GM21528 (cell line): ENCODE measurements at regions not wholly inside any gene's neighbourhood (a gene's known extent, or its start where the extent isn't known, plus 50 kb on each side); places are given as distances from the start of the nearest gene placed in this dataset.
"Not testable (repeated sequence)": the region's sequence is repeated elsewhere in the genome, so short reads cannot be mapped to it uniquely, and the experiment has no call there.

Experiments used
- ATAC-seq: cut with Tn5 transposase; IDR thresholded peaks from one replicate; pipeline ENCODE4 v1.9.1; 2021; ENCODE audit warnings: mild to moderate bottlenecking, moderate library complexity; ENCODE audit not compliant: unreplicated experiment, low FRiP score

- ATAC-seq, result no peak
Measured at GRCh38 chr13:103466761-103467160, 400.5 kb upstream of the SLC10A2 start.

GRCh38 chr13:103460246-103460645 is 394.0 kb upstream of the SLC10A2 start:
- ATAC-seq, result not testable (repeated sequence)

- ATAC-seq, result not testable (repeated sequence)
Measured at GRCh38 chr13:103457050-103457449, 390.8 kb upstream of the SLC10A2 start.

DNA sequence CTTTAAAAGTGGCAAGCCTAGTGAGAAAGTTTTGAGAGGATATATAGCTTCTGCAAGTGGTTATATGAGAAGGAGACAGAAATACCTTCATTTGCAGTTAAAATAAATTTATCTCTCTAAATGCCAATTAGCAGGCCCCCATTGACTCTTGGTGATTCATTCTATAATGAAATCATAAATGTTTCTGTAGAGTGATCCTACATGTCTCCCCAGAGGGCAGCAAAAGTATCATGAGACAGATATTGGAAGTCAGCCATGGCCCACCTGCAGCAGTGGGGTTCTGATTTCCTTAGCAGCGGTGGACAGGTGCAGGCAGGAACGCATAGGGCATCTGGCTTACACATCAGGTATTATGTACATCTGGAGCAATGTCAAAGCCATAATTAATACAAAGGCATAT is 385.4 kb upstream of the SLC10A2 start:
- no peak for ATAC-seq

DNA sequence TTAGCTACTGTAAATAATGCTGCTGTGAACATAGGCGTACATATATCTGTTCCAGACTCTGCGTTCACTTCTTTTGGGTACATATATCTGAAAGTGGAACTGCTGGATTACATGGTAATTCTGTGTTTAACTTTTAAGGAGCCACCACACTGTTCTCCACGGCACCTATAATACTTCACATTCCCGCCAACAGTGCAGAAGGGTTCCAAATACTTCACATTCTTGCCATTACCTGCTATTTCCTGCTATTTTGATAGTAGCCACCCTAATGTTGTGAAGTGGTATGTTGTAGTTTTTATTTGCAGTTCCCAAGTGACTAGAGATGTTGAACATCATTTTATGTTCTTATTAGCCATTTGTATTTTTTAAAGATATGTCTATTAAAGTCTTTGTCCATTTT is 377.4 kb upstream of the SLC10A2 start:
- ATAC-seq, result no peak

GRCh38 chr13:103437651-103438050 is 371.4 kb upstream of the SLC10A2 start:
- ATAC-seq, result no peak

DNA sequence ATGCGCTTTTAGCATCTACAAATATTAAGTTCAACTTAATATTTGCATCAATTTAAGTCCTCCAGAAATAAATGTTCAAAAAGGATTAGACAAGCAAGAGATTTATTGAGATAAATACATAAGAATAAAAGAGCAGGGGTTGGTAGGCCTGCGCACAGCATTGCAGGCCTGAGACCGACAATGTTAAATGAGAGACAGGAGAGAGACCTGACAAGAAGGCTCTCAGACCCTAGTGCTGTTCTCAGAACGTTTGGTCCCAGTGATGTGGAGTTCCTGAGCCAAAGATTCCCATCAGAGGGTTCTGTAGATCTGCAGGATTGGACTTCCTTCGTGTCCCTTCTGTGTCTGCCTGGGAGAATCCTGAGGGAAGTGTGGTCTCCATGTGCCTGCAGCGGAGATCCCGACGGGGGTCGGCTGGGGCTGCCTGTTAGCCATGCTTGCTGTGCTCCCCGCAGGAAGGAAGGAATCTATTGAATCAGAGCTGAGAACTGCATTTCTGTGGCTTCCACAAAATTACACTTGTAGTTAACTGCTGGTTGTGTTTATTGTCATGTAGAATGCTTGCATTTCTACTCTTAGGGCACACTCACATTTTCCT is 369.9 kb upstream of the SLC10A2 start:
- no peak for ATAC-seq

- ATAC-seq, result no peak
Measured at GRCh38 chr13:103431856-103432255, 365.6 kb upstream of the SLC10A2 start.

DNA sequence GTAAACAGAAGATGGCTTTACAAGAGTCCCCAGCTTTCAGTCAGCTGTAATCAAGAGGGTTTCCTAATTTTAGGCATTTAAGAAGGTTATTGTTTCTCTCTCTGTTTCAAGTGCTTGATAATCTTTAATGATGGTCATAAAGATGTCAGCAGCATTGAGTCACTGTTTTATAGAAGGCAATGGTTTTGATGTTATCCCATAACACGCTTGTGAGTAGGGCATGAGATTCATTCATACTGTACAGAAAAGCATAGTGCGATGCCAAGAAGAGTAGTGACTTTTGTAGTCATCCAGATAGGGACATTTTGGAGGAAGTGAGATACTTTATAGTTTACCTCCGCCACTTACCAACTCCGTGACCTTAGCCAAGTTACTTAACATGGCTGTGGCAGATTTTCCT is 364.2 kb upstream of the SLC10A2 start:
- no peak for ATAC-seq

GRCh38 chr13:103410002-103410401 is 343.8 kb upstream of the SLC10A2 start:
- ATAC-seq, result no peak

DNA sequence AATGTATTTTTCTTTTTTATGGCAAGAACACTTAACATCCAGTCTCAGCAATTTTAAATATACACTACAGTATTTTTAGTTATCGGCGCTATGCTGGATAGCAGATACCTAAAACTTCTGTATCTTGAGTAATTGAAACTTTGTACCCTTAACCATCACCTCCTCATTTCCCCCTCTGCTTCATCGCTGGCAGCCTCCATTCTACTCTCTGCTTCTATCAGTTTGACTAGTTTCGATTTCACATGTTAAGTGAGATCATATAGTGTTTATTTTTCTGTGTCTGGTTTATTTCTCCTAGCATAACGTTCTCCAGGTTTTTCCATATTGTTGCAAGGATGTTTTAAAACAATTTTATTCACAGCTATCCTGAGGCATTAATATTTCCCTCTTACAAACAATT is 340.8 kb upstream of the SLC10A2 start:
- no peak for ATAC-seq

DNA sequence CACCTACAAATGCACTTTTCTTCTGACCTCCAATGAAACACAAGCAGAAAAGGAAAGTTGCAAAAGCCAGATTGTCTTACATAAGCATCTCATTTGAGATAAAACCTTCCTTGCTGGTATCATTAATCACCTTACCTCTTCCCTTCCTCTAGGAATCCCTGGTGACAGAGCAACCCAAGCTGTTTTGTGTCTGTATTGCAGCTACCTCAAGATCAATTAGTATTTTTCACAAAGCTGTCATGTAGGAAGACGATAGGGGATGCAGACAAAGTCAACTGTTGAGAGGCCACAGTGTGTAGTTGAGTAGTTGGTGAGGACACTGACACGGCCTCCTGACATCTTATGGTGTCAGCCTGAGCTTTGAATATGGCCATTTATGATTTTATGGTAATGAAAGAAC is 339.1 kb upstream of the SLC10A2 start:
- ATAC-seq, result no peak

GRCh38 chr13:103403814-103404213 is 337.6 kb upstream of the SLC10A2 start:
- no peak for ATAC-seq

DNA sequence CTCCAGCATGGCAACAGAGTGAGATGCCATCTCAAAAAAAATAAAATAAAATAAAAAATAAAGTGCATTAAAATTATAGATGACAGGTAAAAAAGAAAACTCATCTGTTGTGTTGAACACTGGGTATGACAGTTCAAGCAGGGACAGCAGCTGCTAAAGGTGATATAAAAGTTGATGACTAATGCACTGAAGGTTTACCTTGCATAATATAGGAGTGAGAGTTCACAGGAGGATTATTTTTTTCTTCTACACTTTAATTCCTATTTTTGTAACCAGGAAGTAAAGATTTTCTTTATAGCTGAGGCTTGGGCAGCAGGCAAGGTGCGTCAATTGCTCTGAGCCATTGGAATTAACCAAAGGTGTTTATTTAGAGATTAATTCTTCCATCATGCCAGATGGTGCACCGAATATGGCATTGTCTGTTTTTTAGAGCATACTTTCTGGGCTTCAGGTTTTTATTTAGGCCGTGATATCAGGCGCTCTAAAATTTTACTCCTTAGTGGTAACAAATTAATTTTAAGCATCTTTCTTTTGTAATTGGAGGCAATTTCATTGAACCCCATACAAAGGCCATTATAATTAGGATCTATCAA is 337.0 kb upstream of the SLC10A2 start:
- no peak for ATAC-seq

DNA sequence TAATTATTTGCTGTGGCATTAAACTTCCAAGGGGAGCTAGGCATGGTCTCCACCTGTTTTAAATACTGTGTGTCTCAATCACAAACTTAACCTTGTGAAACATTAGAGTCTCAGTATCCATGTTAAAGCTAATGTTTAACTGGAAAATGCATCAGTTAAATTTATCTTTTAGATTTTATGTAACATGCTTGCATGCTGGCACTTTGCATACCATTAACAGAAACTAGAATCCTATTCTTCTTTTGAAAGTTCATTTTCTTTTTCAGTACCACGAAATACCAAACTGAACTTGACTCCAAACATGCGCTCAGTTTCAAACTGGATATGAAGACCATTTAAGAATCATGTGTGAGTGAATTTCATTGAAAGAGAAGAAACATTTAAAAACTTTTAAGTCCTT is 328.9 kb upstream of the SLC10A2 start:
- no peak for ATAC-seq

DNA sequence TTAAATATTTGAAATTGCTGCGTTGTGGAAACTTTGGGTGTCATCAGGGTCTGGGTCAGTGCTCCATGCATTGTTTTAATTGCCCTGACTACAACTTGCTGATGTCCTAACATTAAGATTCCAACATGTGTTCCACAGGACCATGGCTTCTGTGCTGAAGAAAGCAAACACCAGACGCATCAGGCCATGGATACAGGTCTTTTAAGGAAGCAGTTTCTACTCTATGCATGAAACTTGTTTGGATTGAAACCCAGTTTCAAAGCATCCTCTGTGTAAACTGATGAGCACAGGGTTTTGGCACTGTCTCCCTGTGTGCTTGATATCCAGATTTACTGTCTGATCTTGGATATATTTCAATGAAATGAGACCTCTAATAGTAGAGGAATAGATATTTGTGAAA is 328.4 kb upstream of the SLC10A2 start:
- ATAC-seq, result no peak

DNA sequence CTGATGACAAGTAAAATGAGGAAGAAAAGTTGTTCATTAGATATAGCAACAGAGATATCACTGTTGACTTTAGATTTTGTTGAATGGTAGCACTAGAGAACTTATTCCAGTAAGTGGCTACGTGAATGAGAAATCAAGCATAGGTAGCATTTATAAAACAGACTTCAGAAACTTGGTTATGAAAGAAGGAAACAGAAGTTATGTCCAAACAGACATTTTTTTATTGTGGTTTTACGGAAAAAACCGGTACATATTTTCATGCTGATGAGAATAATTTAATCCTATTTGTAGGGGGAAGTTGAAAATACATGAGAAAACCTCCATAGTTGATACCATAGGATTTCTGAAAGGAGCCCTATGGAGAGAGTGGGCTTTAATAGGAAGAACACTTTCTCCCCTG is 325.7 kb upstream of the SLC10A2 start:
- ATAC-seq, result no peak

- ATAC-seq, result no peak
Measured at GRCh38 chr13:103388839-103389238, 322.6 kb upstream of the SLC10A2 start.

DNA sequence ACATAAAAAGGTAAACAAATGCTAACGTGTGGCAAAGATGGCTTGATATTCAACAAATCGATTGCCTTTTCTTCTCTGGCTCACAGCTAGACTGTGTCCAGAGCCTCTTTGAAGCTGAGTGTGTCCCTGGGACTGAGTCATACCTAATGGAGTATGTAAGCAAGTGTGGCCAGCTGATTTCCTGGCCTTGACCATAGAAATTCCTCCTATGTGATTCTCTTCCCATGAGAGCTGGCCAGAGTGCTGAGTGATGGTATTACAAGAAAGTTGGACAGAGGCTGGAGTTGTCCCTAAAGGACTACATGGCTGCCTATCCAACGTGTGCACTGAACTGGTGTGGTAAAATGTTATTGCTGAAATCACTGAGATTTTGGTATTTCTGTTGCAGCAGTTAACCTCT is 320.1 kb upstream of the SLC10A2 start:
- no peak for ATAC-seq

DNA sequence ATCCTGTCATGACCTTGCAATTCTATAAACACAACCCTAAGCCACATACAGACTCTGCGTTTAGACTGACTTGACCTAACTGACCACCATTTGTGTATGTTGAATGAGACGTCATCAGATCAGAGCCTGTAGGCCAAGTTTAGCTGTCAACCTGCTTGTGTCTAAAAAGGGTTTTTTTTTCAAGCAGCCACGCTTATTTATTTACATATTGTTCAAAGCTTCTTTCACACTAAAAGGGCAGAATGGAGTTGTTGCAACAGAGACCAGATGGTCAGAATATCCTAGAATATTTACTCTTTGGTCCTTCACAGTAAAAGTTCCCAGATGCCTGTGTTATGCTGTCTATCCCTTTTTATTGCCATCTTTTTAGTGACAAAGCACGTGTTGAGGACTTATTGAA is 307.7 kb upstream of the SLC10A2 start:
- no peak for ATAC-seq

- no peak for ATAC-seq
Measured at GRCh38 chr13:103371271-103371670, 305.1 kb upstream of the SLC10A2 start.

GRCh38 chr13:103370790-103371189 is 304.6 kb upstream of the SLC10A2 start:
- no peak for ATAC-seq
